ENCODE measurements at regions not wholly inside any gene's neighbourhood (a gene's known extent, or its start where the extent isn't known, plus 50 kb on each side); places are given as distances from the start of the nearest gene placed in this dataset.
A peak's percentile ranks its signal among the peaks of the same experiment; 100 is the strongest.
"Not testable (repeated sequence)": the region's sequence is repeated elsewhere in the genome, so short reads cannot be mapped to it uniquely, and the experiment has no call there.

DNA sequence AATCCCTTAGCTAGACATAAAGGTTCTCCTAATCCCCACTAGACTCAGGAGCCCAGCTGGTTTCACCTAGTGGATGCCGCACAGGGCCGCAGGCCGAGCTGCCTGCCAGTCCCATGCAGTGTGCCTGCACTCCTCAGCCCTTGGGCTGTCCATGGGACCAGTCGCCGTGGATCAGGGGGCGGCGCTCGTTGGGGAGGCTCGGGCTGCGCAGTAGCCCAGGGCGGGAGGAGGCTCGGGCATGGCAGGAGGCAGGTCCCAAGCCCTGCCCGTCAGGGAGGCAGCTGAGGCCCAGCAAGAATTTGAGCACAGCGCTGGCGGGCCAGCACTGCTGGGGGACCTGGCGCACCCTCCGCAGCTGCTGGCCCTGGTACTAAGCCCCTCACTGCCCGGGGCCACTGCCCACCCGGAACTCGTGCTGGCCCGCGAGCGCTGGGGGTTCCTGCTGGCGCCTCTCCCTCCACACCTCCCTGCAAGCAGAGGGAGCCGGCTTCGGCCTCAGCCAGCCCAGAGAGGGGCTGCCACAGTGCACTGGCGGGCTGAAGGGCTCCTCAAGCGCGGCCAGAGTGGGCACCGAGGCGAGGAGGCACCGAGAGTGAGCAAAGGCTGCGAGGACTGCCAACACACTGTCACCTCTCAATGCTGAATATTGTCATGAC is 307.8 kb downstream of the C6orf118 start:
- DNase-seq: no peak

DNA sequence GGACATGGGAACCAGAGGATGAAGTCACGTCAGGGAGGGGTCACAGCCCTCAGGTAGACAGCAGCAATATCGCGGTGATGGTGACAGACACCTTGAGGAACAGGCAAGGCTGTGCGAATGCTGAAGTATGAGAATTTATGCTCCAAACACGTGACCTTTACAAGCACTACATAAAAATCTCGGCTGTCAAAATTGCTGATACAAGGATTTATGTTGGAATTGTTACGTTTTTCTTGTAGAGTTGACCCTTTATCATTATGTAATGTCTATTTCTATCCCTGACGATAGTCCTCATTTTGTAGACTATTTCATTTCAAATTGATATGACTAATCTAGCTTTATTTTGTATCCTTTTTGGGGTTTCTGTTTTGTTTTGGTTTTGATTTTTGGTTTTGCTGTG is 311.1 kb downstream of the C6orf118 start:
- DNase-seq: no peak

DNA sequence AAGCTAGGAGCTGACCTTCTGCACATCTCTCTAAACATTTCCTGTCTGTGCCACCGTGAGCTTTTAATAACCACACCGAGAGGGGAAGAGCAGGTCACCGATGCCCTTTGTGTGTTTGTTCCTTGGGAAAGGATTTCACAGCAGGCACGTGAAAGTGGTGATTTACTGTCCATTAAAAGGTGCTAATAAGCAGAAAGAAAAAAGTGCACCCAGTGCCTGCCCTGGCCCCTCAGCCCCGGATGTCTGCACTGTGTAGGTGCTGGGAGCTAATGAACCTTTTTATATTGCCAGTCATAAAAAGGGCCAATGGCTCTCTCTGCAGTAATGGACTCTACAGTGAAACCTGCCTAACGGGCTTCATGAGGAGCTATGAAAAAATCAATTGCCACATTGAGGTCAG is 312.6 kb downstream of the C6orf118 start:
- DNase-seq: no peak

DNA sequence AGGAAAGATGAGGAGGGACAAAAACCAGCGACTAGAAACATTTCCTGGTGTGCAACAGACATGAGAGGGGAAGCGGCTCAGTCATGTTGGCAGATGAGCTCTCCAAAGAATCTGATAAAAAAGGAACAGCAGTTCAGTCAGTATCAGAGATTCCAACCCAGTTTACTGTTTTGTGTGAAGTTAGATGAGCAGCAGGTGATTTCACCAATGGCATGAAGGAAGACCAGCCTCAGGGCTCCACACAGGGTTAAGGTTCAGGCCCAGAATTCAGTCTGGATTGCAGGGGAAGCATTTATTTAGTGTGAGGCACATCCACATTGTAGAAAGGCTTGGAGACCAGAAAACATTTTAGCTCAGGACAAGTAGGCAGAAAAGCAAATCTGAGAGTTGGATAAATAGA is 317.8 kb downstream of the C6orf118 start:
- no peak for DNase-seq

DNA sequence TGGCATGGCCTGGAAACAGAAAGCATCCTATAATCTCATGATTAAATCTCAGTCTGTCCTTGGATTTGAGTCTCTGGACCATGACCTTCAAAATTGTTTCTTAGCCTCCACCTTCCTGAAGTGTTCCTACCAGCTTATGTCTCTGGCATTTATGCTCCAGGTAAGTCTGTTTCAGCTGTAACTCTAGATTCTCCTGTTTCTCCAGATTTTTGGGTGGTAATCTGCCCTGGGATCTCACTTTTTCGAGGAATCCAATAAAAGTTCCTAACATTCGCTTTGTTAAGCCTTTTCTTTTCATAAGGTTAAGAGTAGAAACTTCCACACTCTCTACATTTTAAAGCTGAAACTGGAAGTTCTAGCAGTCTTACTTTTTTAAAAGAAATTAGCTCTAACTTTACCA is 318.5 kb downstream of the C6orf118 start:
- no peak for DNase-seq

DNA sequence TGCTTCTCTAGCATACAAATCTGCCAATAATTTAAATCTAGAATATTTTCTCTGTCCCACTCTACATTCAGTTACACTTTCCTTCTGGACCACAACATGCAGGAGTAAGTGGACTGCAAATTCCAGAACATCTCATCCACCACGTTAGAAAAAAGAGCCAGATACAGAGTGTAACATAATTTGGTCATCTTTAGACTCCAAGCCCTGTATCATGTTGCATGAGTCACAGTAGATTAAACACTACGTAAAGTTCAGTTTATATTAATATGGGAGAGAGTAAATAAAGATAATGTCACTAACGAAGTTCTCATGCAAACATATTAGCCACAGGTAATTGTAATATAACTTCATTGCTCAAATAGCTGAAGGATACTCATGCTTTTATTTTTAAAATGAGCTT is 327.0 kb downstream of the C6orf118 start:
- no peak for DNase-seq

DNA sequence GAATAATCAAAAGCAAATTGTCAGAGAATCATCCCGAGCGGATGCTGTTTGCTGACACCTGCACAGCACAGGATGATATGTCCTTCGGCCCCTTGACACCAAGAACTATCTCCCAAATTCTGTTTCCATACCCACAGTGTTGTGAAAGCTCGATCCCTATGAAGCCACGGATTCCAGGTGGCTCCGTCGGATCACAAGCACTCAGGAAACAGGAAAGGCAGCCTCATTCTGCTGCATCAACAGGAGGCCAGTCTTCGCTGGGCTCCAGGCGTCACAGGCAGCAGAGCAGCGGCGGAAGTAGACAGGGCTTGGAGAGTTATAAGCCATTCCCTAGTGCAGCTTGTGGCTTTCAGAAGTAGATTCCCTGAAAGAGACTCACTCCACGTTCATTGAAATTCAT is 342.3 kb downstream of the C6orf118 start:
- no peak for DNase-seq

DNA sequence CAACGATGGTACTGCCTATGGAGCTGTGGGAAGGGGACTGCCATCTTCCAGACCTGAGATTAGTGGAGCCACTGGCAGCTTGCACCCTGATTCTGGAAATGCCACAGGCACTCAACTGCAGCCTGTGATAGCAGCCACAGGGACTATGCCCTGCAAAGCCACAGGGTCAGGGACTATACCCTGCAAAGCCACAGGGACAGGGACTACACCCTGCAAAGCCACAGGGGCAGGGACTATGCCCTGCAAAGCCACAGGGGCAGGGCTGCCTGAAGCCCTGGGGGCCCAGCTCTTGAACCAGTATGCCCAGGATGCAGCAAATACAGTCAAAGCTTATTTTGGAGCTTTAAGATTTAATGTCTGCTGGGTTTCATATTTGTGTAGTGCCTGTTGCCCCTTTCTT is 346.6 kb downstream of the C6orf118 start:
- no peak for DNase-seq

DNA sequence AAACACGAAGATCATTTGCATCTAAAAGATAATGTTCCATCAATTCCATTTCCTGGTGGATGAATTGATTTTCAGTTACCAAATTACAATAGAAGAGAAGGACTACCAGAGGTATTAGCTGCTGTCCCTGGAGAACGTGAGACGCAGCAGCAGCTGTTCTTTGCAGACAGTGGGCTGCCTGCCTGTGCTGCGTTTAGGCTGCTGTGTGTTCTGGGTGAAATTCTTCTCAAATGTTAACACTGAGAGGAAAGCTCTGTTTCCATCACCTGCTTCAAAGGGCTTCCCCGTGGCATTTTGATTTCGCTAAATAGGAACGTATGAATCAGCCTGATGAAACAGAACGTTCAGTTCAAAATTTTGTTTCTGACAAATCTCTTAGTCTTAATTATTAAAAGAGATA is 362.2 kb downstream of the C6orf118 start:
- DNase-seq: no peak

DNA sequence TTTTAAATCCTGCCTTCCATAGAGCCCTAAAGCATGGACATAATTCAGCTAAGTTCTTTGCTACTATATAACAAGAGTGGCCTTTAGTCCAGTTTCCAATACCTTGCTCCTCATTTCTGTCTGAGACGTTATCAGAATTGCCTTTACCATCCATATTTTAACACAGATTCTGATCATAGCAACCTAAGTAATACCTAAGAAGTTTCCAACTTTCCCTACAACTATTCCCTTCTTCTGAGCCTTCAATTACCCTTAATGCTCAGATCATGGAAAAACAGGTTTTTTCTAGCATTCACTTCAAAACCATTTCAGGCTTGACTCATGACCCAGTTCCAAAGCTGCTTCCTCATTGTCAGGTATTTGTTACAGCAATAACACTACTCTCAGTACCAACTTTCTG is 367.1 kb downstream of the C6orf118 start:
- DNase-seq: no peak

DNA sequence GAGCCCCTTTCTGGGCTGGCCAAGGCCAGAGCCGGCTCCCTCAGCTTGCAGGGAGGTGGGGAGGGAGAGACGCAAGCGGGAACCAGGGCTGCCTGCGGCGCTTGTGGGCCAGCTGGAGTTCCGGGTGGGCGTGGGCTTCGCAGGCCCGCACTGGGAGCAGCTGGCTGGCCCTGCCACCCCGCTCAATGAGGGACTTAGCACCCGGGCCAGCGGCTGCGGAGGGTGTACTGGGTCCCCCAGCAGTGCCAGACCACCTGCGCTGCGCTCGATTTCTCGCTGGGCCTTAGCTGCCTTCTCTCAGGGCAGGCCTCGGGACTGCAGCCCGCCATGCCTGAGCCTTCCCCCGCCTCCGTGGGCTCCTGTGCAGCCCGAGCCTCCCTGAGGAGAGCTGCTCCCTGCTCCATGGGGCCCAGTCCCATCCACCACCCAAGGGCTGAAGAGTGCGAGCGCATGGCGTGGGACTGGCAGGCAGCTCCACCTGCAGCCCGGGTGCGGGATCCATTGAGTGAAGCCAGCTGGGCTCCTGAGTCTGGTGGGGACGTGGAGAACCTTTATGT is 376.1 kb downstream of the C6orf118 start:
- not testable (repeated sequence) for DNase-seq

DNA sequence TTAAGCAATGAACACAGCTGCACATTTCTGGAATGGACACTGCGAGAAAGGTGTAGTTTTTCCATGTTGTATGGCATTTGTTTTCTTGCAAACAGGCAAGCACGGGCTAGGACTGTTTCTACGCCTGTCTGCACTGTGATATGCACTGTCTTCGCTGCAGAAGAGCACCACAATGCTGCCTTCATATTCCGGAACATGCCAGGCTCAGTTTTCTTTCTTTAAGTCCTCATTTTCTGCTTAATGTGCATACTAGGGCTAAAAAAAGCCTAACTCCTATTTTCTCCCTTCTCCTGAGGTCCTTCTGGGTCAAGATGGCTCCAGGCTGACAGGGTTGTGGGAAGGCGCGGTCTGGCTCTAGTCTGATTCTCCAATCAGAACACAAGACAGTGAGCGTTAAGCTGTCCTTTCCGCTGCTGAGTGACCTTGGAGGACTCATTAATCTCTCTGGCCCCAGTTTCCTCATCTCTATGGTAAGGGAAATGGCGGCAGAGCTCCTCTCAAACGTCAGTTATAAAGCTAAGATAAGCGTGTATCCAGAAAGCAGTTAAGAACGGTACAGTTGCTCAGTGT is 379.9 kb downstream of the C6orf118 start:
- no peak for DNase-seq

DNA sequence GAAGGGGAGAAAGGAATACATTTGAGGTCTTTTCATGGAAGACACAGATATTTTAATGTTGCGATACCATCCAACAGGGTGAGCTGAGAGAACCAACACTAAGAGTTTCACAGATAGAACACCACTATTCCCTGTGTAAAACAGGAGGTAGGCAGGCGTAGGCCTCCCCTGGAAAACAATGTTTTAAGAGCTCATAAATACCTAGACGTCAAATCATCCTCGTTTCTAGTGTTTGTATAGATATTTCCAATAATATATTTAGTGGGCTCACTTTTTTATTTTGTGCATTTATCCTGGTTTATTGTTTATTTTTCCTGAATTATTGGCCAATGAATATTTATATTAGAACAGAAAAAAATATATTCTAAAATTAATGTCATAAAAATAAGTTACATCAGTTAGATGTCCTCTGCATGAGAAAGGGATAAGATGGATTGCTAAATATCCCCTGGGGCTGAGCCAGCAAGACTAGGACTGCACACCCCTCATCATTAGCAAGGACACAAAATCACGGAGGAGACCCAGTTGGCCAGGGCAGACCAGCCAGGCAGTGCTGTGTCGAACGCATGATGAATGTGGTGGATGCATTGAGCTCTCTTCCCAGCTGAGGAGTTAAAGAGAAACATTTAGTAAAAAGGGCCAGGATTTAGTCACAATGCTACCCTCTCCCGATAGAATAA is 380.5 kb downstream of the C6orf118 start:
- DNase-seq: no peak

DNA sequence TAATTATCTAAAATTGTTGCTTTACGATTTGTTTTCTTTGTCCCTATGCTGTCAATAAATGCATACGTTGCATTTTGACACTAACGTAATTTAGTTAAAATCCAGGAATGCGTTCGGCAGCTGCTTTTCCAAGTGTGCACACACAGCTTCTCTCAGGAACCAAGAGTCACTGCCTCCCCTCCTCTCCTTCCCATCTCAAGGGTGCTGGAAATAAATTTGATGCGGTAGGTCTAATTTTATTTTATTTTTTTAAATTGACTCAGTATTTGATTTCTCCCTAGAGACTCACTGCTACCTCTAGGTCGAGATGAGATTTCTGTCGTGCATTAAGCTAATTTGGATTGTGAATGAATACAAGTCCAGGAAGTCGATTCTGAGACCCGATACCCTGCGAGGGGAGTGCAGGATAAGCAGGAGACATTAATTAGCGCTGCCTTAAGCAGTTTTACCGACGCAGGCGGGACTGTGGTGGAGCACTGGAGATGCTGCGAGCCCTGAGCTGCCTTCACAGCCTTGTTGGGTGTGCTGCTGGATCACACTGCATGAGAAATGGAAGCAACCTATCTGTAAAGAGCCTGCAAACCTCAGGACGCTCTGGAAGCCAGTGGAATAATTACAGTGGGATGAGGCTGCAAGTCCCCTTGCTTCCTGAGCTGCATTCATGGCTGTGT is 381.2 kb downstream of the C6orf118 start:
- no peak for DNase-seq

DNA sequence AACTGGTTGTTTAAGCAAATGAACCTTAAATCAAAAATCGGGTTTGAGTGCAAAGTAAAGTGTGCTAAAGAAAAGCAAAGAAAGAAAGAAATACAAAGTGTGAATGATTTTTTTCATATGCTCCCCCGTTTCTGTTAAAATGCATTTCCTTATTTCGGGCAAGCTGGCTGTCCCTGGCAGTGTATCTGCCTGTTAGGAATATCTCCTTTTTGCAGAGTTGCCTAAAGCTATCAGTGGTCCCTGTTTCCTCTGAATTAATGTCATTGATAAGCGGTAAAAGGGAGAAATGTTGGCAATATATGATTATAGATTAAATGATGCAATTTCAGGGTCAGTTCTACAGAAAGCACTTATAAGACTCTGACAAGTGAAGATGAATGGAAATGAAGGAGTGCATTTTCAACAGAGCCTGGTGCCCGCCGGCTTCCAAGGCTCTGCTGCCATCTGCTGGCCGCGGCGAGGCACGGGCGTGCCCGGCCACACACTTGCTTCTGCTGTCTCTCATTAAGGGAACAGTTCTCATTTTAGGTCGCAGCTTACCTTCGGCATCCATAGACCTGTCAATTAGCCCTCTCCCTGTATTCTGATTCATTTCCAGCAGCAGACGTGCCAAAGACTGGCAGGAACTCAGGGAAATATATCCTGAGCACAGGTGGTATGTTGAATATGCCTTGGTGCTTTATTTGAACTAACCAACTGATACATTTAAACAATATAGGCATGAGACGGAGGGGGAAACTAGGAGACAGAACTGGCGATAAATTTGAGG is 381.9 kb downstream of the C6orf118 start:
- peak; percentile 18 to 33 for DNase-seq

DNA sequence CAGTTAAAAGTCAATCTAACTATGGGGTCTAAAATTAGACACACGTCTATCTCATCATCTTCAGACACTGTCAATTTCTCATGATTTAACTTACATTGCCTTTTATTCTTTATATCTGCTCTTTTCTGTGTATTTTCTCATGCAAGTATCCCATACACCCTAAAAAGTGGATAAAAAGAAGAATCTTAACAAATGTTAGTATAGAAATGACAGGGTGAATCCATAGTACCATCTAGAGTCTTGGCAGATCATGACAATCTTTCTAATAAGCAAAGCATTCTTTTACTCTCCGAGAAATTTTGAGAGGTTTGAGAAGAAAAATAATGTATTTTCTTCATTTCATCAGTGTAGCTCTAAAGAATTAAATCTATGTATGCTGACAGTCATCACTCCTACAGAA is 382.7 kb downstream of the C6orf118 start:
- no peak for DNase-seq

DNA sequence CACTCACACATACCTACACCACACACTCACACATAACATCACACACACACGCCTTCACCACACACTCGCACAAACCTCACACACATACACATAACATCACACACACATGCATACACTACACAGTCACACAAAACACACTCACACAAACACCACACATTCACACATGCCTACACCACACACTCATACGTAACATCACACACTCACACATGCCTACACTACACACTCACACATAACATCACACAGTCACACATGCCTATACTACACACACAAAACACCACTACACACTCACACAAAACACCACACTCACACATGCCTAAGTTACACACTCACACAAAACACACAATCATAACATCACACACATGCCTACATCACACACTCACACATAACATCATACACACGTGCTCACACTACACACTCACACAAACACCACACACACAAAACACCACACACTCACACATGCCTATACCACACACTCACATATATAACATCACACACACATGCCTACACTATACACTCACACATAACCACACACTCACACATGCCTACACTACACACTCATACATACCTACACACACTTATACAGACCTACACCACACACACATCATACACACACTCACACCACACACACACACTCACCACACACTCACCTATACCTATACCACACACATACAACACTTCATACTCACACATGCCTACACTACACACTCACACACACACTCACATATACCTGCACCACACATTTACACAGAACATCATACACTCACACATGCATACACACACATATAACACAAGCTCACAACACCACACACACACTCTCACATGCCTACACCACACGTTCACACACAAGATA is 383.5 kb downstream of the C6orf118 start:
- no peak for DNase-seq

DNA sequence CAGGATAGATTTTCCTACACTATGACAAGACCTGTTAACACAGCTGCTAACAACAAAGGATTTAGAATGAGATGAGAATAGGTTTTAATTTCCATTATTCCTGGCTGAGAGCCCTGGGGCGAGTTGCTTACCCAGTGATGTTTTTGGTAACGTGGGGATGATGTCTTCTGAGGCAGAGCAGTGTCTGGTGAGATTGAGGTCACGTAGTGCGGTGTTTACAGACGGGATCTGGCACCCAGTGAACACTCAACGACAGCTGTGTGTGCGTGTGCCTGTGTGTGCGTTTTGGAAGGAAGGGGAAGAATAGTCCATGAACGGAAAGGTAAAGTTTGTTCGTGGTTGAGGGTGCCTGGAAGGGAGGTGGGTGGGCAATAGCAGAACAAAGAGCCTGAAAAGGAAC is 384.7 kb downstream of the C6orf118 start:
- no peak for DNase-seq

DNA sequence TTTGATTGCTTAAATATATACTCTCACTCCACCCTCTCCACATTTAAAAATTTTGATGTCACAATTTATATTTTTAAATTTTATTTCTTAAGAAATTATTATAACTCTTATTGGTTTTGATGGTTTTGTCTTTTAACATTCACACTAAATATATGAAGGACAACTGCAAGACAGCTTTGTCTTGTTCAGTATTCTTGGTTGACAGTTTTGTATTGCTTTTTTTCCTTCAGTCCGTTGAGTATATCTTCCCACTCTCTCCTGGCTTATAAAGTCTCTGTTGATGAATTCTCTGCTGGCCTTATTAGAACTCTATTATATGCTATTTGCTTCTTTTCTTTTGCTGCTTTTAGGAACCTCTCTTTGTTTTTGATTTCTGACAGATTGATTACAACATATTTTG is 392.2 kb downstream of the C6orf118 start:
- no peak for DNase-seq

DNA sequence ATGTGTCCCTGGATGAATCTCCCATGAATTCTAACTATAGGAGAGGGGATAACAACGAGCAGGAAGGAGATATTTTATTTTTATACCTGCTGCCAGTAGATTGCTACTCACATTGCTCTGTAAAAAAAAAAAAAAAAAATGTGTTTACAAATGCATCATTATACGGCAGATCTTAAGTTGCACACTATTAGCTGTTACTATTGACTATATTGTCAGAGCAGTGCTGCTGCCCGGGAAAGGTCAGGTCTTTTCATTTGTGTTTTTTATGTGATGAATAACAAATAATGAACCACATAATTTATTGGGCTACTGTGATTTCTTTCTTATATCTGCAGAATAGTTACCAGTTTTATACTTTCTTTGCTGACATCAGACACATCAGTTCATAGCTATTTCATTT is 393.3 kb downstream of the C6orf118 start:
- no peak for DNase-seq

DNA sequence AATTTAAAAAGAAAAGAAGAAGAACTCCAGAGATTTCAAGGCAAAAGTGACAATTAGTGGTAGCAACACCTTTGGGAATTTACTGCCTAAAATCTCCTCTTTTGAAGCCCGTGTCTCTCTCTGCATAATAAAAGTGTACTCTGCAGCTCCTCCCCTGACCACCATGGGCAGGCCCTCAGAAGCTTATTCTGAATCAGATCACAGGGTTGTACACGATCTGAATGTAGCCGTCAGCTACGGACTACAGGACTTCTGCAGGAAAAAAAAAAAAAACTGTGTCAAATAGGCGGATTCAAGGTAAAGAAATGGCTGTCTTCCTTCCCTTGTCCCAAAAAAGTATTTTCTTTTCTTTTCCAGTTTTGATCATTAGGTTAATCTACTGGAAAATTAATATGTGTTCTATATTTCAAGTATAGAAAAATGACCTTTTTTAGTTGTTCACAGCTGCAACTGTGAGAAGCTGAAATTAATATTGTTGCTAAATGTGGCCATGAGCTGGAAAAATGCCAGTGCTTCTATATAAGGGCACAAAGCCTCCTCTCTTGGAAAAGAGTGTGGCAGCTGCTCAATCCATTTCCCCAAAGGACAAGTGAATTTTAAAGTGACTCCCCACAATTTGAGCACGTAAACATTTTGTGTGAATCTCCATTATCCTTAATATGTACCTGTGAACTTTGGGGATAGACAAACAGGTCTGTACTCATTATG is 397.4 kb downstream of the C6orf118 start:
- DNase-seq: no peak

All from activated CD4-positive, alpha-beta T cell treated with anti-CD3 and anti-CD28 coated beads for 4 hours (primary cell).